ENCODE measurements at regions not wholly inside any gene's neighbourhood (a gene's known extent, or its start where the extent isn't known, plus 50 kb on each side); places are given as distances from the start of the nearest gene placed in this dataset.
"Not testable (repeated sequence)": the region's sequence is repeated elsewhere in the genome, so short reads cannot be mapped to it uniquely, and the experiment has no call there.

DNA sequence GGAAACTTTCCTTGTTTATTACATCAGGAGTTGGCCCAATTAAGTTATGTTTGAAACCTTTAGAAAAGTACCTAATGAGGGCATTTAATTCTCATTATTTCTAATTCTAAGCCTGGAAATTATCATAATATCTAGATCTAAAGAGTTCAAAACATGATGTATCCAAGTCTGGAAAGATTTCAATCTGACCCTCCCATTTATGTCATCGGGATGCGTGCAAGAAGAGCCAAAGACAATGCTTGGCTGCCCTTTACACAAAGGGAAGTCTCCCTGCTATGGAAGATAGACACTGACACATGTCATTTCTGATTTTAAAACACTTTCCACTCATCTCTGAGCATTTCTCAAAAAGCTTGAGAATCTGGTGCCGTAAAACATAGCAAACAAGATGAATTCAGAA is 222.4 kb downstream of the ANTXR2 start:
- no peak for DNase-seq (ENCODE audit: low read depth)

DNA sequence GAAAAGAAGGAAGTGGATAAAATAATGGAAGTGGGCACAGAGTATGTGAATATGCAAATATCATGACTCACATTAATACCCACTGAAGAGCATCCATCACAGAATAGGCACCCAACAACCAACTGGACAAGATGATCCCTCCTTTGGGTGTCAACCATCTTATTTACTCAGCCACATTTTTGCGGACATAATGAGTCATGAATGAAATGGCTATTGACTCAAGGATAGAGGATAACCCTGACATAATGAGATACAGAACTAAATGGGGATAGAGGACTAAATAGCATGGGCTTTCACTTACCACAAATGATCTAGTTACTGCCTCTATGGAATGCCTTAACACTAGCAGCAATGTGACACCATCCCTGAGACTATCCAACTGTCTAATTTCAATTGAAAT is 224.7 kb downstream of the ANTXR2 start:
- peak; percentile 59 for DNase-seq (ENCODE audit: low read depth)

DNA sequence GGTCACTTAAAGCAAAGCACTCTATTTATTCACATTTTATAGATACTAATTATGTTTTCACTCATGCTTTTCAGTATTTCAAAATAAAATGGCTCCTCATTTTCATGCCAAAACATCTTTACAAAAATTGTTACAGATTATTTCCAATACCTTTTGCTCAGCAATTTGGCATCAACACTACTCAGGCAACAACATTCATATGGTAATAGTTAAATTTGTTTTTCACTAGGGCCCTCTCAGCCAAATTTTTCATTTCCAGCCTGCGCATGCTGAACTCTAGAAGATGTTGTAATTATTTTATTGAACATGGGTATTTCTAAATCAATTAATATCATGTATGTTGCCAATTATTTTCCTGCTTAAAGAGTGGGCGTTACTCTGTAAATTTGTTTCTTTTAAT is 225.6 kb downstream of the ANTXR2 start:
- no peak for DNase-seq (ENCODE audit: low read depth)

DNA sequence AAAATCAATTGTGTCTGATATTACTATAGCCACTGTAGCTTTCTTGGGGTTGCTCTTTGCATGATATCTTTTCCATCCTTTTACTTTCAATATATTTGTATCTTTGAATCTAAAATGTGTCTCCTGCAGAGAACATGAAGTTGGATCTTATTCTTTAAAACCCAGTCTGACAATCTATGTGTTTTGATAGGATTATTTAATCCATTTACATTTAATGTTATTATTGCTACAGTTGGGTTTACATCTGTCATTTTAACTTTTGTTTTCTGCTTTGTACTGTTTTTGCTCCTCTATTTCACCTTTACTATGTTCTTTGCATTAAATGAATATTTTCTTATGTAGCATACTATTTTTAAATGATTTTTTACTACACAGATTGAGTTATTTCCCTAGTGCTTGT is 230.9 kb downstream of the ANTXR2 start:
- no peak for DNase-seq (ENCODE audit: low read depth)

DNA sequence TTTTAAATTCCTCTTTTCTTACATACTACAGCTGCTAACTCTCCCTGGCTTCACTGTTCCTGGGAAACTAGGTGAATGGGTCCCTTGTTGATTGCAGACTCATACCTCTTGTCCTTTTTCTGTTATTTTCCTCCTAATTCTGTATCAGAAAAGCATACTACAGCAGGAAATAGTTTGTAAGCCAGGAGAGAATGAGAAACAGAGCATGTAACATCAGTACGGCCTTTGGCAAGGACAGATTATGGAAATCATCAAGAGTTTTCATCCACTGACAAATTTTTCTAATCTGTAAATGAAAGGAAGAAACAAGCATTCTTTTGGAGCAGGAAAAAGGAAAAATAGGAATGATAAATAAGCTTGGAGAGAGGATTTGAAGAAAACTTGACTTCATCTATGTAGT is 239.2 kb downstream of the ANTXR2 start:
- no peak for DNase-seq (ENCODE audit: low read depth)

DNA sequence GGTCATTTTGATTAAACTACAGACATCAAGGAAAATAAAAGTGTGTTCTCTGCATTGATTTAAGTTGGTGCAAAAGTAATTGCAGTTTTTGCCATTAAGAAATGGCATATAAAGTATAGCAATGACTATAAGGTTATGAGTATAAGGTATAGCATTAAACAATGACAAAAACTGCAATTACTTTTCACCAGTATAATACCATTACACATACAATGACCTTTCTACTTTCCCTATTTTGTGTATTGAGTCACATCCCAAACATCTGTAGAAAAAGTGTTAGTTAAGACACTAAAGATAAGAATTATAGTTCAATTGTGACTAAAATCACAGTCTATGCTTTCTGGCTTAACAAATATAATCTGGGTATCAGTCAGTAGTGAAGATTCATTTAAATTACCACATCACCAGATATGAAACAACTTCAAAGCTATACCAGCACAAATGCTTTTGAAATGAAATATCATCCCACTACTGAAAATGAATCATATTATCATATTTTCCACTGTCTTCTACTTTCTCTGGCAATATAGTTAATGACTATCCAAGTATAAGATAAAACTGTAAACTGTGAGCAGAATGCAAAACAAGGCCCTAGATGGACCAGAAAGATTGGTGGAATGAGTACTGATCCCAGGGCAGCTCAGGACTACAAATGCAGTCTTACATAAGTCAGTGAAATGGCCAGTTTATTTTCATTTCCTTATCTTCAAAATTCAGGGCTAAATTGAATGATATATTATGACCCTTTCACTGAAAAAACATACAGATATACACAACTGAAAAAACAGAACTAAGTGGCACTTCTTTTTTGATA is 241.1 kb downstream of the ANTXR2 start:
- no peak for DNase-seq (ENCODE audit: low read depth)

DNA sequence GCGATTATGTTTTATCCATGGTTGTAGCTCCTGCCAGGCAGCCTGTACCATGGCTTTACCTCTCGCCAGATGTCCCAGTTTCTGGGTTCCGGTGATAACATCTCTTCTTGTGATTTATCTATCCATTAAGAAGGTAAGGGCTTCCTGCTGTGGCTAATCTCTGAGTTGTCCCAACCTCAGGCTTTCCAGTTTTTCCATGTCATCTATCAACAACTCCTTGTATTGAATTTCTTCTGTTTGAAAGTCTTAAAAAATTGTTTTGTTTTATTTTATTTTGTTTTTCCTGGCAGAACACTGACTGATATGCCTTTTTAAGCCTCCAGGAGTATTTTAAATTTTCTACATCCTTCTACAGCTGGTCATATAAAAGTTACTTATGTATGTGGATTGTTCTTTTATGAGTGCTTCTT is 241.9 kb downstream of the ANTXR2 start:
- DNase-seq (ENCODE audit: low read depth): no peak

DNA sequence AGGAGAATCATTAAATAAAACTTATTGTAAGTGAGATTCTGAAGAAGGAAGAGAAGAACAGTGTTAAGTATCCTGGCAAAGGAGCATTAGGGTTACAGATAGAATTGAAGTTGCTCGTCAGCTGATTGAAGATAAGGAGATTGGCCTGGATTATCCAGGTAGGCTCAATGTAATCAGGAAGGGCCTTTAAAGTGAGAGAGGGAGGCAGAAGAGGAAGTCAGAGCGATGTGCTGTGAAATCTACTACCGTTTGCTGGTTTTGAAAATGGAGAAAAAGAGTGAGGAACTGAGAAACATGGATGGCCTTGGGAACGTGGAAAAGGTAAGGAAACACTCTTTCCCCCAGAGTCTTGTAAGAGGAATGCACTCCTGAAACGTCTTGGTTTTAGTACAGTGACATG is 245.7 kb downstream of the ANTXR2 start:
- DNase-seq (ENCODE audit: low read depth): no peak

DNA sequence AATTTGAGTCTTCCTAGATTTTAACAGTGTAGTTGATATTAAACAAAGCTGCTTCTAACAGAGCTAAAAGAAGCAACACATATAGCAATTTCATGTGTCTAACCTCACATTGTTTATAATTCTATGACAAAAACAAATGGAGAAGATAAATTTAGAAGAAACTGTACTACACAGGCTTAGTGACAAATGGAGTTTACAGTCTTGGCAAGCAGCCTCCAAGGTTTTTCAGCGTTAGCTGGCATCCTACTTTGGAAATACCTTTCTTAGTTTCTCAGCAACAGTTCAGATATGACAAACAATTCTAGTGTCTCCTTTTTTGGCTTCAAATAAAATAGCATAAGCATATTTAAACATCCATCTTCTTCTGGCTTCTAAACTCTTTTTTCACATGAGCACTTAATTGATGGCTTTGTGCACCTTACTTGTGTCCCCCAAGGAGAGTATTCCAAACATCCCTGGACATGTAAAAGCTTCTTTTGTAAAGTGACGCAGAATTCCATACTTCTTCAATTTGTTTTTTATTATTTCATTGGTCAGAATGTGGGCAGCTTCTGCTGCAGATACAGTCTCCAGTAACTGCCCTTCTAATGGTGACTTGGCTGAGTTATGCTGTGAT is 249.8 kb downstream of the ANTXR2 start:
- DNase-seq (ENCODE audit: low read depth): peak; percentile 11

DNA sequence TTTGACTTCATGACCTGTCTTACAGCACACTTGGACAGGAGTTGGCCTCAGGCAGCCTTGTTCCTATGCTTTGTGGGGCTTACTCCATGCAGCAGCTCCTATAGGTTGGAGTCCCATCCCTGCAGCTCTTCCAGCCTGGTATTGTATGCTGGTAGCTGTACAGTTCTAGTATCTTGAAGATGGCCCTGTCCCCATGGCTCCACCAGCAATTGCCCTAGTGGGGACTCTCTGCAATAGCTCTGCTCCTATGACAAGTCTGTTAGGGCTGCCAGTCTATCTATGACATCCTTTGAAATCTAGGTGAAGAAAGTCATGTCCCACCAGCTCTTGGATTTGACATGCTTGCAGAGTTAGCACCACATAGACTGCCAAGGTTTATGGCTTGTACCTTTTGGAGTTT is 252.6 kb downstream of the ANTXR2 start:
- DNase-seq (ENCODE audit: low read depth): no peak

DNA sequence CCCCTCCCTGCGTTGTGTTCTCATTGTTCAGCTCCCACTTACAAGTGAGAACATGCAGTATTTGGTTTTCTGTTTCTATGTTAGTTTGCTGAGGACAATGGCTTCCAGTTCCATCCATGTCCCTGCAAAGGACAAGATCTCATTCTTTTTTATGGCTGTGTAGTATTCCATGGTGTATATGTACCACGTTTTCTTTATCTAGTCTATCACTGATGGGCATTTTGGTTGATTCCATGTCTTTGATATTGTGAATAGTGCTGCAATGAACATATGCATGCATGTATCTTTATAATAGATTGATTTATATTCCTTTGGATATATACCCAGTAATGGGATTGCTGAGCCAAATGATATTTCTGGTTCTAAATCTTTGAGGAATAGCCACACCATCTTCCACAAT is 265.1 kb downstream of the ANTXR2 start:
- not testable (repeated sequence) for DNase-seq (ENCODE audit: low read depth)

DNA sequence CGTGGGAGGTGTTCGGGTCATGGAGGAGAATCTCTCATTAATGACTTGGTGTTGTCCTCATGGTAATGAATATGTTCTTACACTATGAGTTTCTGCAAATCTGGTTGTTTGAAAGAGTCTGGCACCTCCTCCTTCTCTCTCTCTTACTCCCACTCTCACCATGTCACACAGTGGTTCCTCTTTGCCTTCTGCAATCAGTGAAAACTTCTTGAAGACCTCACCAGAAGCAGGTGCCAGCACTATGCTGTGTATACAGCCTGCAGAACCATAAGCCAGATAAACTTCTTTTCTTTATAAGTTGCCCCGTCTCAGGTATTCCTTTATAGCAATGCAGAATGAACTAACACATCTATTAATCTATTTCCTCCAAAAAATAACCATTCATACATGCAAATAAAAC is 275.0 kb downstream of the ANTXR2 start:
- no peak for DNase-seq (ENCODE audit: low read depth)

DNA sequence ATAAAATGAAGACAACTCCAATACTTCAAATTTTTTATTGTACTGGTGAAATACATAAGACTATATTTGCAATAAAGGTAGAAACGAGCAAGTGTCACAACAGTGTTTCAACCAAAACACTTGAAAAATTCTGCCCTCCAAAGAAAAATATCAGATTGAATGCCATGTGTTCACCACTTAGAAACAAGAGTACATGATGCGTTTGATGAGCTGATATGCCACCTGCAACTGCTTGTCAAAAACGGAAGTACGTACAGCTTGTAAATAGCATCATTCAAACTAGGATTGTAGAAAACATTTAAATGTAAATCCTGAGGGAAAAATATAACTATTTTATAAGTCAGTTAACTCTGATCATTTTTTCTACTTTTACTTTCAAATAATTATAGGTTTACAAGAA is 276.1 kb downstream of the ANTXR2 start:
- DNase-seq (ENCODE audit: low read depth): no peak

DNA sequence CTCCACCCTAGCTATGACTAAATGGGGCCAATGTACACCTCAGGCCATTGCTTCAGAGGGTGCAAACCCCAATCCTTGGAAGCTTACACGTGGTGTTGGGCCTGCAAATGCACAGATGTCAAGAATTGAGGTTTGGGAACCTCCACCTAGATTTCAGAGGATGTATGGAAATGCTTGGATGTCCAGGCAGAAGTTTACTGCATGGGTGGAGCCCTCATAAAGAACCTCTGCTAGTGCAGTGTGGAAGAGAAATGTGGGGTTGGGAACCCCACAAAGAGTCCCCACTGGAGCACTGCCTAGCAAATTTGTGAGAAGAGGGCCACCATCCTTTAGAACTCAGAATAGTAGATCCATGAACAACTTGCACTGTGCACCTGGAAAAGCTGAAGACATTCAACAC is 284.1 kb downstream of the ANTXR2 start:
- DNase-seq (ENCODE audit: low read depth): no peak

DNA sequence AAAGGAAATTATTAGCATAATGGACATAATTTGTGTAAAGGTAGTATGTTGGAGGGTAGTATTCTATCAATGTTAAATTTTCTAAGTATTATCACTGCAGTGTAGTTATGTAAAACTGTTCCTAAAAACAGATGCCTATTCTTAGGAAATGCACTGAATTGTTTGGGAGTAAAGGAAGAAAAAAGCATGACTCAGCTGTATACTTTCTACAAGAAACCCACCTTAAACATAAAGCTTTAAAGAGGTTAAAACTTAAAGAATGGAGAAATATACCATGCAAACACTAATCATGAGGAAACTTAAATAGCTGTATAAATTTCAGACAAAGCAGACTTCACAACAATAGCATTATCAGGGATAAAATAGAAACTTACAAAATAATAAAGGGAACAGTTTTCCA is 292.9 kb downstream of the ANTXR2 start:
- DNase-seq (ENCODE audit: low read depth): no peak

DNA sequence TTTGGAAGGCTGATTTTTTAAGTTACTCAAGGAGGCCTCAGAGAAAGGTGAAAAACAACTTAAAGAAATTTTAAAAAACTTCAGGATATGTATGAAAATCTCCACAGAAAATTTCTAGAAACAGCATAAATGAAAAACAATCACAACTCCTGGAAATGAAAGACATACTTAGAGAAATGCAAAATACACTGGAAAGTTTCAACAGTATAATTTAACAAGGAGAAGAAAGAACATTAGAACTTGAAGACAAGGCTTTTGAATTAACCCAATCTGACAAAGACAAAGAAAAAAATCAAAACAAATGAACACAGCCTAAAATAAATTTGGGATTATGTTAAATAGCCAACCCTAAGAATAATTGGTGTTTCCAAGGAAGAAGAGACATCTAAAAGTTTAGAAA is 300.5 kb downstream of the ANTXR2 start:
- no peak for DNase-seq (ENCODE audit: low read depth)

DNA sequence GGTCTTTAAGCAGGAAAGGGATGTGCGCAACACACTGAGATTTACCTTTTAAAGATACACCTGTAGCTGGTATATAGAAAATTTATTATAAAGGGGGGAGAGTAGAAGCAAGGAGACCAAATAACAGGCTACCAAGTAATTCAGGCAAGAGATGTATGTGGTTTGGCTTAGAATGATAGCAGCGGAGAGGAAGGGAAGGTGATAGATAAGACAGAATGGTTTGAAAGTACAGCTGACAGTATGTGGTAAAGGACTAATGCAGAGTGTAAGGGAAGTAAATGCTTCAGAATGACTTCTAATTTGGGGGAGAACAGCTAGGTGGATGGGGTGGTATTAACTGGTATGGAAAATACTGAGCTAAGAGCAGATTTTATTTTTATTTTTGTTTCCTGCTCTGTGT is 308.9 kb downstream of the ANTXR2 start:
- no peak for DNase-seq (ENCODE audit: low read depth)

DNA sequence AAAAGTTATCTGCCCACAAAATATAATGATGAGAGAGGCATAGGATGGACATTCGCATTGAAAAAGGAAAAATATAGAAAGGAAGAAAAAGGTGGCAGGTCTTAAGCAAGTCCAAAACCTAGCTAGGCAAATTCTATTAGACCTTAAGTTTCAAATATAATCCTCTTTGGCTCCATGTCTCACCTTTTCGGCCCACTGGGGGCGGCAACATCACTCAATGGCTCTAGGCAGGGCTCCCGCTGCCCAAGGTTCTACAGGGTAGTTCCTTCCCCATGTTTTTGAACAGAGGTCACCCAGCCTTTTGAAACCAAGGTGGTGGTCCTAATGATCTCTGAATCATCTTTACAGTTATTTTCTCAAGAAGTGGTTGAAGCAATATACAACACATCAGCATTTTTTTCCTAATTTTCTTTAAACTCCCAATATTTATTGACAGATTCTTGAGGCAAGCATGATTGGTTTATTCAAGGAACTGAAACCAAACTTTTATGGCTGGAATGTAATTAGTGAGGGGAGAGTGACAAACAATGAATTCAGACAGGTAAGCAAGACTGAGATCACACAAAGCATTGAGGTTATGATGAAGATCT is 309.4 kb downstream of the ANTXR2 start:
- no peak for DNase-seq (ENCODE audit: low read depth)

DNA sequence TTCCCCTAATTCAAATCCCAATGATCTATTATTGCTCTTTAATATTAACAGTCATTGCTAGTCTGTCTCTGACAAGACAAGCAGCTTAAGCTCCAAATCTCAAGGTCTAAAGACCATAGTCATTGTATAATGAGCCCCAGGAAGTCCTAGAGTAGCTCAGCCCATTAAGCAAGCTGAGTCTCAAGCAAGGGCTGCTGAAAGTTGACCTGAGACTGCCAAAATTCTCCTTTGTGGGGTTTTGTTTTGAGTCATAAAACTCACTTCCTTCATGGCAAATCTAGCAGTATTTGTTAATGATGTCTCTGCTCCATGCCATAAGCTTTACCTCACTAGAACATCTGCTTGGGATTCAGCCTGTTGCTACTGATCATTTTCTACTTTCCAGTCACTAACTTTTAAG is 313.2 kb downstream of the ANTXR2 start:
- DNase-seq (ENCODE audit: low read depth): no peak

DNA sequence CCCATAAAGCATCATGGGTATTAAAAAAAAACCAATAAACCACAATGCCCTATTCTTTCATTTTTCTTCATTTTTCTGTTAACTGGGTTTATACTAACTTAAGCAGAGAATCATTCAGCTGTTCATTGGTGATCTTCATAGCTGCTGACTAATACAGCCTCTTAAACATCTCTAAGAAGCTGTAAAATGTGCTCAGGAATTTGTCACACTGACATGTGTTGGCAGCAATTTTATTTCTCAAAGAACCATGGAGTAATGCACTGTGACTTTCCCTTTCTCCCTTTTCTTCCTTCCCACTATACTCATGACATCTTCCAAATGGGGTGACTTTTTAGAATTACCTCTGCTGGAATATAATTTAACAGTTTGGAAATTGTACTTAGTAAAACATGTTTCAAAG is 315.4 kb downstream of the ANTXR2 start:
- peak; percentile 36 for DNase-seq (ENCODE audit: low read depth)

DNA sequence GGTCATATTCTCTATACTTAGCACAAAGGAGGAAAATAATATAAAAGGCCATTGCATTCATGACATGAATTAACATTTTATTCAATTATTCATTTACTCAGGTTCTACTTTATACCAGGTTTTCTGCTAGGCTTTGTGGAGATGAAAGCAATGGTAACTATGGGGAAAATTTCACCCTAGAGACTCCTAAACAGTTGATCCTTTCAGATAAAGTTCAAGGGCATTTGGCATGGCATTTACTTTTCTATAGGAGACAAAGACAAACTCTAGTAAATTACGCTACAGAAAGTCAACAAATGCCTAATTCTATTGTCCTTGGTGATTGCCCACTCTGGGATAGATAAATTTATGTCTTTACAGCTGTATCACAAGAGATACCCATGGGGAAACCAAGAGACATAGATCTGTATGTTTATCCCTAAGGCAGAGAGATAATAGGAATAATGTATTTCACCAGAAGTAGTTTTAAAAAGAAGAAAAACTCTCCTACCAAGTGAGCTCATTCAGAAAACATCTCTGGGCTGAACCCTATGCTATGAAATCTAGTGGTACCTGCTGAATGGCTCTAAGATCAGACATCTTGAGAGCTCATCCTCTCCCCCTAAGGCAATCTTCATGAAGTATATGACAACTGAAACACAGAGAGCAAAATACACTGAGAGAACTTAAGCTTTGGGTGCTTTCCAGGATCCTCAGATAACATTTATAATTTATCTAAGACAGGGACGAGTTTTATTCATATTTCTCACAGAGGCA is 316.7 kb downstream of the ANTXR2 start:
- DNase-seq (ENCODE audit: low read depth): no peak

DNA sequence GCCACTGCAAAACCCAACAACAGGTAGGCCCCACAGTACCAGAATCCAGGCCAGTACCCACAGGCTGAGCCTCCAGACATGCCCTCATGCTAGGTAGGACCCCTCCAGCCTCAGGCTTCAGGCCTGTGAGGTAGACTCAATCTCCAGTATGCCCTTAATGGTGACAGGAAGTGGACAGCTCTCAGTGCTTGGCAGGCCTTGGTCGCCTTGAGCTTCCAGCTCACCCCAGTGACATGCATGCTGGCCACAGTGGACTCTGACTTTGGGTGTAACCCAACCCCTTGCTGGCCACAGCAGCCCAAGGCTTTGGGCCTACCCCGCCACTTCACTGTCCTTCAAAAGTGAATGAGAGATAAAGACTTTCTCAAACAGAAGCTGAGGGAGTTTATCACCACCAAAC is 324.2 kb downstream of the ANTXR2 start:
- no peak for DNase-seq (ENCODE audit: low read depth)
